ENCODE measurements at regions not wholly inside any gene's neighbourhood (a gene's known extent, or its start where the extent isn't known, plus 50 kb on each side); places are given as distances from the start of the nearest gene placed in this dataset.
A peak's percentile ranks its signal among the peaks of the same experiment; 100 is the strongest.

- ChIA-PET CTCF (no interaction called here), POLR2A (no interaction called here)
- H3K9me3 ChIP-seq (ENCODE audit: control insufficient read depth, insufficient read depth, low read depth, low read length) = no peaks in the 10 kb centered on the region
- H3K4me1 ChIP-seq (ENCODE audit: control insufficient read depth, insufficient read depth, low read length) = no peaks in the 10 kb centered on the region
- TF ChIP-seq ZNF621 (tag by site-specific recombination; IDR thresholded peaks at IDR 0.05) (no peak), ZNF670 (tag by site-specific recombination; IDR thresholded peaks at IDR 0.05; ENCODE audit: low read depth) (no peak), WT1 (tag by site-specific recombination; IDR thresholded peaks at IDR 0.05) (no peak), ZNF211 (tag by site-specific recombination; IDR thresholded peaks at IDR 0.05; ENCODE audit: low read depth) (no peak)
- no peak overlapping the region for H3K4me3 ChIP-seq (ENCODE audit: low read depth, low read length)
- no peaks in the 10 kb centered on the region for H3K36me3 ChIP-seq (ENCODE audit: control insufficient read depth in 2 of 2, insufficient read depth in 1 of 2, low read length in 2 of 2)
- no peak overlapping the region for H3K27ac ChIP-seq (ENCODE audit: extremely low read depth, low read depth, low read length)
These were observed 262.7 kb upstream of the CD180 start for GRCh38 chr5:67459253-67459652.

DNA sequence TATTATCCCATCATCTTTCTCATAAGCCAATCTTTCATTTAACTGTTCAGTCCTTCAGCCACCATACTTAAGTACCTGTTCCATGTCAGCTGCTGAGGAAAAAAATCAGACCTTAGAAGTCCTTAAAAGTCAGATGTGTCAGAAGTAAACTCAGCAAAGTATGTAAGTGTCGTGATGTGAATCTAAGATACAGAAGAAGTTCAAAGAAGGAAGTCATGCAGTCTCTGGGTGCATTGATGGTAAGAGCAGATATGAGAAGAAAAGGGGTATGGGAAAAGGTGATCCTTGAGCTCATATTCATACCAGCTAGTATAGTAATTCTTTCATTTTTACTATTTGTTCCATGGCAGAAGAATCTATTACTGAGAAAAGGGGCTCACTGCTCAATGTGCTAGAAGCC lies 259.4 kb upstream of the CD180 start:
- Histone ChIP-seq H3K9me3 (ENCODE audit: control insufficient read depth, insufficient read depth, low read depth, low read length) (no peaks in the 10 kb centered on the region), H3K4me1 (ENCODE audit: control insufficient read depth, insufficient read depth, low read length) (peaks cover 2% of the 10 kb centered on the region; the same call in 1 of the 2 replicates), H3K36me3 (ENCODE audit: control insufficient read depth in 2 of 2, insufficient read depth in 1 of 2, low read length in 2 of 2) (no peaks in the 10 kb centered on the region), H3K27ac (ENCODE audit: extremely low read depth, low read depth, low read length) (no peak overlapping the region), H3K4me3 (ENCODE audit: low read depth, low read length) (no peak overlapping the region)
- ChIA-PET CTCF (interaction anchor here (0.6 kb wide), 1 partner anchor 812 kb away, joined by 3 read pairs; no protein-coding TSS in a partner anchor), POLR2A (no interaction called here)
- no peak for TF ChIP-seq EGR2 (tag by site-specific recombination; IDR thresholded peaks at IDR 0.05; ENCODE audit: low read depth)
- TF ChIP-seq, protein P1, sequence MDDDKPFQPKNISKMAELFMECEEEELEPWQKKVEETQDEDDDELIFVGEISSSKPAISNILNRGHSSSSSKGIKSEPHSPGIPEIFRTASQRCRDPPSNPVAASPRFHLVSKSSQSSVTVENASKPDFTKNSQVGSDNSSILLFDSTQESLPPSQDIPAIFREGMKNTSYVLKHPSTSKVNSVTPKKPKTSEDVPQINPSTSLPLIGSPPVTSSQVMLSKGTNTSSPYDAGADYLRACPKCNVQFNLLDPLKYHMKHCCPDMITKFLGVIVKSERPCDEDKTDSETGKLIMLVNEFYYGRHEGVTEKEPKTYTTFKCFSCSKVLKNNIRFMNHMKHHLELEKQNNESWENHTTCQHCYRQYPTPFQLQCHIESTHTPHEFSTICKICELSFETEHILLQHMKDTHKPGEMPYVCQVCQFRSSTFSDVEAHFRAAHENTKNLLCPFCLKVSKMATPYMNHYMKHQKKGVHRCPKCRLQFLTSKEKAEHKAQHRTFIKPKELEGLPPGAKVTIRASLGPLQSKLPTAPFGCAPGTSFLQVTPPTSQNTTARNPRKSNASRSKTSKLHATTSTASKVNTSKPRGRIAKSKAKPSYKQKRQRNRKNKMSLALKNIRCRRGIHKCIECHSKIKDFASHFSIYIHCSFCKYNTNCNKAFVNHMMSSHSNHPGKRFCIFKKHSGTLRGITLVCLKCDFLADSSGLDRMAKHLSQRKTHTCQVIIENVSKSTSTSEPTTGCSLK (tag by site-specific recombination; IDR thresholded peaks at IDR 0.05) = no peak

GRCh38 chr5:67454957-67455561 lies 258.5 kb upstream of the CD180 start:
- TF ChIP-seq ZNF366 (tag by site-specific recombination; conservative IDR thresholded peaks at IDR 0.05) = peak; percentile 81
- TF ChIP-seq YY1 (tag by site-specific recombination; IDR thresholded peaks at IDR 0.05) = no peak
- H3K27ac ChIP-seq (ENCODE audit: extremely low read depth, low read depth, low read length) = no peak overlapping the region

DNA sequence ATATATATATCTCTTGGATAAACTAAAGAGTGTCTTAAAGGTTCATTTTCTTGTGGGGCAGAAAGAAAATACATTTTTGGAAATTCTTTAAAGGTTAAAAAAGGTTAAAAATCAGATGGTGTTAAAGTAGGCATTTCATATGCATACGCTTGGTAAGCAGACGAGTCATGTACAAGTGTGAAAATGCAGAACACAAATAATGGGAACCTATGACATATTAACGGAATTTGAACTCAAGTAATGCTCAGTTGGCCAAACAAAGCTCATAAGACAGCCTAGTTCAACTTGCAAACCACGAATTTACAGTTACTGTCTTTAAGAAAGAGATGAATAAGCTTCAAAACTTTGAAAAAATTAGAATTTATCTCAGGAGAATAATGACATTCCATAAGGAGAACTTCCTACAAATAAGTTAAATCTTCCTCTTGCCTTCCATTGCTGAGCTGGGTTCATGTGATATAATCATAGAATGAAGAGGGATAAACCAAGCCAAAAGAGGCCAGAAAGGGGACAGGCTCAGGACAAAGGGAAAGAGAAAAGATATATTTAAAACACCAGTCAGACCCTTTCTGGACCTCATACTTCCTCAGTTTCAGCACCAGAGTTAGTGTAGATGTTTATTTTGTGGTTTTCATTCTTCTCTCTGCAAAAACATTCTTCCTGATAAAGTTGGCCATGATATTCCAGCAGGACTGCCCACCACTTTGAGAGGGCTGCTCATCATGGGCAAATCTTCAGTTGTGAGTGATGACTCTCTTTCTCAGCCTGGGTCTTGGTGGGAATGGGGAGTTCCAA lies 256.7 kb upstream of the CD180 start:
- POLR2A ChIA-PET = no interaction called here
- no peaks in the 10 kb centered on the region for H3K9me3 ChIP-seq (ENCODE audit: control insufficient read depth, insufficient read depth, low read depth, low read length)
- CTCF ChIA-PET = interaction anchor here (1.0 kb wide), 1 partner anchor 207 kb away, joined by 3 read pairs; no protein-coding TSS in a partner anchor
- H3K27ac ChIP-seq (ENCODE audit: extremely low read depth, low read depth, low read length) = no peak overlapping the region
- peaks cover 2% of the 10 kb centered on the region; the same call in 1 of the 2 replicates for H3K4me1 ChIP-seq (ENCODE audit: control insufficient read depth, insufficient read depth, low read length)
- no peaks in the 10 kb centered on the region for H3K36me3 ChIP-seq (ENCODE audit: control insufficient read depth in 2 of 2, insufficient read depth in 1 of 2, low read length in 2 of 2)
- no peak for TF ChIP-seq ZNF664 (tag by site-specific recombination; IDR thresholded peaks at IDR 0.05)
- H3K4me3 ChIP-seq (ENCODE audit: low read depth, low read length) = no peak overlapping the region

More at GRCh38 chr5:67454957-67455561, 258.5 kb upstream of the CD180 start:
- ChIA-PET CTCF (no interaction called here), POLR2A (no interaction called here)
- Histone ChIP-seq H3K4me3 (ENCODE audit: low read depth, low read length) (no peak overlapping the region), H3K9me3 (ENCODE audit: control insufficient read depth, insufficient read depth, low read depth, low read length) (no peaks in the 10 kb centered on the region), H3K4me1 (ENCODE audit: control insufficient read depth, insufficient read depth, low read length) (peaks cover 2% of the 10 kb centered on the region; the same call in 1 of the 2 replicates), H3K36me3 (ENCODE audit: control insufficient read depth in 2 of 2, insufficient read depth in 1 of 2, low read length in 2 of 2) (no peaks in the 10 kb centered on the region)

DNA sequence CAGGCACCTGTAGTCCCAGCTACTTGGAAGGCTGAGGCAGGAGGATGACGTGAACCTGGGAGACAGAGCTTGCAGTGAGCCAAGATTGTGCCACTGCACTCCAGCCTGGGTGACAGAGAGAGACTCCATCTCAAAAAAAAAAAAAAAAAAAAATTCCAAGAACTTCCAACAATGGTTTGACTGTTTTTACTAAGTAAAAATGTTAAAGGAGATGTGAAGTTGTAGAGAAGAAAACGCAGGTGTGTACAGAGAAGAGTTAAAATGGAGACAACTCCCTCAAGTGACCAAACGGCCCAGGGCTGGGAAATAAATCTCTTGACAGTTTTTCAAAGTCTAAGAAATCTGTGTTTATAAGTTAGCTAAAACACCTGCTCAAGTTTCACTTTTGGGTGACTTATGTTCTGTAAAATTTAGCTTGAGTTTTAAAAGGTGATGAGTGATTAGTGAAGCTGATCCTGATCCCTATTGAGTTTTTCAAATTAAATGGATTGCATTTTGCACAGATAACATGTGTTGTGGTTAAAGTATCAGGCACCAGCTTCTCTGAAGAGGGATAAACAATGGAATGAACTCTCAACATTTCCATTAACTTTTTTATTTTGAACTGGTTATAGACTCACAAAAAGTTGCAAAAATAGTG lies 255.2 kb upstream of the CD180 start:
- no peak overlapping the region for H3K27ac ChIP-seq (ENCODE audit: extremely low read depth, low read depth, low read length)
- no peak overlapping the region for H3K4me3 ChIP-seq (ENCODE audit: low read depth, low read length)
- CTCF ChIA-PET = interaction anchor here (0.6 kb wide), 1 partner anchor 86 kb away, joined by 3 read pairs; no protein-coding TSS in a partner anchor
- no peaks in the 10 kb centered on the region for H3K36me3 ChIP-seq (ENCODE audit: control insufficient read depth in 2 of 2, insufficient read depth in 1 of 2, low read length in 2 of 2)
- peaks cover 2% of the 10 kb centered on the region; the same call in 1 of the 2 replicates for H3K4me1 ChIP-seq (ENCODE audit: control insufficient read depth, insufficient read depth, low read length)
- POLR2A ChIA-PET = no interaction called here
- H3K9me3 ChIP-seq (ENCODE audit: control insufficient read depth, insufficient read depth, low read depth, low read length) = no peaks in the 10 kb centered on the region
- TF ChIP-seq IKZF3 (tag by site-specific recombination; IDR thresholded peaks at IDR 0.05) (peak; percentile 64; the same call in 1 of the 2 replicates), EGR2 (tag by site-specific recombination; IDR thresholded peaks at IDR 0.05; ENCODE audit: low read depth) (no peak), GFI1B (tag by site-specific recombination; IDR thresholded peaks at IDR 0.05) (peak; percentile 95), ZNF677 (tag by site-specific recombination; IDR thresholded peaks at IDR 0.05) (no peak), KLF1 (tag by site-specific recombination; IDR thresholded peaks at IDR 0.05) (no peak), ZNF701 (tag by site-specific recombination; IDR thresholded peaks at IDR 0.05) (no peak)
- TF ChIP-seq, protein P2, sequence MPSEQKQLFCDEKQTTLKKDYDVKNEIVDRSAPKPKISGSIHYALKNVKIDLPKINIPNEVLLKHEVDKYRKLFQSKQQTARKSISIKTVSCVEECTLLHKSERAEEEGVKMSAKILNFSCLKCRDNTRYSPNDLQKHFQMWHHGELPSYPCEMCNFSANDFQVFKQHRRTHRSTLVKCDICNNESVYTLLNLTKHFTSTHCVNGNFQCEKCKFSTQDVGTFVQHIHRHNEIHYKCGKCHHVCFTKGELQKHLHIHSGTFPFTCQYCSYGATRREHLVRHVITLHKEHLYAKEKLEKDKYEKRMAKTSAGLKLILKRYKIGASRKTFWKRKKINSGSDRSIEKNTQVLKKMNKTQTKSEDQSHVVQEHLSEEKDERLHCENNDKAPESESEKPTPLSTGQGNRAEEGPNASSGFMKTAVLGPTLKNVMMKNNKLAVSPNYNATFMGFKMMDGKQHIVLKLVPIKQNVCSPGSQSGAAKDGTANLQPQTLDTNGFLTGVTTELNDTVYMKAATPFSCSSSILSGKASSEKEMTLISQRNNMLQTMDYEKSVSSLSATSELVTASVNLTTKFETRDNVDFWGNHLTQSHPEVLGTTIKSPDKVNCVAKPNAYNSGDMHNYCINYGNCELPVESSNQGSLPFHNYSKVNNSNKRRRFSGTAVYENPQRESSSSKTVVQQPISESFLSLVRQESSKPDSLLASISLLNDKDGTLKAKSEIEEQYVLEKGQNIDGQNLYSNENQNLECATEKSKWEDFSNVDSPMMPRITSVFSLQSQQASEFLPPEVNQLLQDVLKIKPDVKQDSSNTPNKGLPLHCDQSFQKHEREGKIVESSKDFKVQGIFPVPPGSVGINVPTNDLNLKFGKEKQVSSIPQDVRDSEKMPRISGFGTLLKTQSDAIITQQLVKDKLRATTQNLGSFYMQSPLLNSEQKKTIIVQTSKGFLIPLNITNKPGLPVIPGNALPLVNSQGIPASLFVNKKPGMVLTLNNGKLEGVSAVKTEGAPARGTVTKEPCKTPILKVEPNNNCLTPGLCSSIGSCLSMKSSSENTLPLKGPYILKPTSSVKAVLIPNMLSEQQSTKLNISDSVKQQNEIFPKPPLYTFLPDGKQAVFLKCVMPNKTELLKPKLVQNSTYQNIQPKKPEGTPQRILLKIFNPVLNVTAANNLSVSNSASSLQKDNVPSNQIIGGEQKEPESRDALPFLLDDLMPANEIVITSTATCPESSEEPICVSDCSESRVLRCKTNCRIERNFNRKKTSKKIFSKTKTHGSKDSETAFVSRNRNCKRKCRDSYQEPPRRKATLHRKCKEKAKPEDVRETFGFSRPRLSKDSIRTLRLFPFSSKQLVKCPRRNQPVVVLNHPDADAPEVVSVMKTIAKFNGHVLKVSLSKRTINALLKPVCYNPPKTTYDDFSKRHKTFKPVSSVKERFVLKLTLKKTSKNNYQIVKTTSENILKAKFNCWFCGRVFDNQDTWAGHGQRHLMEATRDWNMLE (tag by site-specific recombination; conservative IDR thresholded peaks at IDR 0.05; ENCODE audit: low read depth) = no peak

Data from HEK293 (cell line).